Ectodermal cell (in vitro differentiated cells): ENCODE measurements at regions not wholly inside any gene's neighbourhood (a gene's known extent, or its start where the extent isn't known, plus 50 kb on each side); places are given as distances from the start of the nearest gene placed in this dataset.

Experiments used
- H3K27ac ChIP-seq: 2 replicates; pipeline ENCODE4 v1.7.0; 2013; ENCODE audit warnings: mild to moderate bottlenecking, low read depth, low read length; ENCODE audit not compliant: insufficient read depth, poor library complexity, severe bottlenecking
- H3K27me3 ChIP-seq: 2 replicates; pipeline ENCODE4 v1.7.0; 2013; ENCODE audit warnings: mild to moderate bottlenecking, low read length; ENCODE audit not compliant: insufficient read depth, control insufficient read depth, poor library complexity, severe bottlenecking
- H3K36me3 ChIP-seq: one replicate; pipeline ENCODE4 v1.7.0; 2013; ENCODE audit warnings: low read length; ENCODE audit not compliant: control insufficient read depth, insufficient read depth
- H3K4me1 ChIP-seq: one replicate; pipeline ENCODE4 v1.7.0; 2013; ENCODE audit warnings: low read length; ENCODE audit not compliant: control insufficient read depth, insufficient read depth
- H3K4me3 ChIP-seq: 2 replicates; pipeline ENCODE4 v1.7.0; 2013; ENCODE audit warnings: low read depth, low read length, control low read depth; ENCODE audit not compliant: insufficient read depth
- H3K9me3 ChIP-seq: 2 replicates; pipeline ENCODE4 v1.7.0; 2013; ENCODE audit warnings: mild to moderate bottlenecking, low read length, moderate library complexity; ENCODE audit not compliant: control insufficient read depth
- WGBS, 2 experiments: methylation state at CpG; one replicate each; pipeline ENCODE4 v1.1.7; 2013; ENCODE audit warnings: missing lambda C conversion rate in 2 of 2; 5-methylcytosine and 5-hydroxymethylcytosine counted together

DNA sequence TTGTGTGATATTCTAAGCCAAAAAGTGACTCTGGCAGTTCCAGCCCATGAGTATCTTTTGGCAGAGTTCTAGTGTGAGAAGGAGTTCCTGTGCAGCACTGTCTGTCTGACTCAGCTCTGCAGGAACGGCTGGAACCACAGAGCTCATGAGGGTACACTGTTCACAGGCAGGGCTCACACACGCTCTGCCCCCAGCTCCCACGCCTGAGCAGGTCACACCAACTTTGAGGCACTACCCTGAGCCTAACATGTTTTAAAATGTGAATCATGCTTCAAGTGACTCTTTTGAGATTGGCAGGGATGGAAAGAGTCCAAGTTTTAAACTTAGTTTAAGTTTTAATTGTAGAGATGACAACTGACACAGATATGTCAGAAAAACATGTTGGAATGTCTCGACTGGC is 1203.3 kb downstream of the UQCRFS1 start:
- Histone ChIP-seq H3K4me1 (no peaks in the 10 kb centered on the region), H3K27me3 (no peaks in the 10 kb centered on the region), H3K36me3 (no peaks in the 10 kb centered on the region), H3K27ac (no peak overlapping the region), H3K4me3 (no peak overlapping the region), H3K9me3 (no peaks in the 10 kb centered on the region)
- WGBS, 2 experiments = 78 to 80% methylated on average over 4 of the region's 4 CpGs

DNA sequence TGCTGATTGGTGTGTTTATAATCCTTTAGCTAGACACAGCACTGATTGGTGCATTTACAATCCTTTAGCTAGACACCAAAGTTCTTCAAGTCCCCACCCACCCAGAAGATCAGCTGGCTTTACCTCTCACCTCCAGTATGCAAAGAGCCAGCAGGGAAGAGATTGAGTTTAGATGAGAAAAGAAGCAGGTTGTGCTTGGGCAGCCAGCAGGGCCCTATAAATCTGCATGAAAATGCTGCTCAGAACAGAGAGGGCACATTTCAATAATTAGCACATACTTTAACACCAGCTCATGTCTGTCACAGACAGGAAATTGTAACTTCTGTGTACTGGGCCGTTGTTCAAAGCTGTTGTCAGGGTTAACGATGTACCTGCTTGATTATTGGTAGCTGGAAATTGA is 1204.3 kb downstream of the UQCRFS1 start:
- Histone ChIP-seq H3K4me1 (no peaks in the 10 kb centered on the region), H3K4me3 (no peak overlapping the region), H3K27ac (no peak overlapping the region), H3K36me3 (no peaks in the 10 kb centered on the region), H3K27me3 (no peaks in the 10 kb centered on the region), H3K9me3 (no peaks in the 10 kb centered on the region)
- 86 to 89% methylated on average over 2 of the region's 2 CpGs for WGBS, 2 experiments

DNA sequence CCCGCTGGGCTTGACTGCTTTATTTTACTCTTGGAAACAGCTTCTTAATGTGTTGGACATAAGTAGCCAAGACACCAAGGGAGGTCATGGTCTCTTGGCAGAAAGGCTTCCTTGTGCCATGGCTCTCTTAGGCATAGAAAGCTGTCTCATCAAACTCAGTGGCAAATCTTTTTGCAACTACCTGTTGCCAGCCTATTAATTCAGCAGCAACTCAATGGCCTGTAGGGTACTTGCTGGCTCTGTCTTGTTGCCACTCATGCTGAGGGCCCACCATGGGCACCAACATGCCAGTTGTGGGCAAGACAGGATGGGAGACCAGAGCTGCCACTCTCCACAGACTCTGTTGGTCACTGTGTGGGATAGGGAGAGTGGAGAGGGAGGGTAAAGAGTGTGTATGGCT is 1209.4 kb downstream of the UQCRFS1 start:
- WGBS, 2 experiments = 93 to 94% methylated on average over 1 of the region's 1 CpG
- no peaks in the 10 kb centered on the region for H3K4me1 ChIP-seq
- no peak overlapping the region for H3K4me3 ChIP-seq
- no peaks in the 10 kb centered on the region for H3K36me3 ChIP-seq
- no peaks in the 10 kb centered on the region for H3K9me3 ChIP-seq
- H3K27me3 ChIP-seq = no peaks in the 10 kb centered on the region
- no peak overlapping the region for H3K27ac ChIP-seq

DNA sequence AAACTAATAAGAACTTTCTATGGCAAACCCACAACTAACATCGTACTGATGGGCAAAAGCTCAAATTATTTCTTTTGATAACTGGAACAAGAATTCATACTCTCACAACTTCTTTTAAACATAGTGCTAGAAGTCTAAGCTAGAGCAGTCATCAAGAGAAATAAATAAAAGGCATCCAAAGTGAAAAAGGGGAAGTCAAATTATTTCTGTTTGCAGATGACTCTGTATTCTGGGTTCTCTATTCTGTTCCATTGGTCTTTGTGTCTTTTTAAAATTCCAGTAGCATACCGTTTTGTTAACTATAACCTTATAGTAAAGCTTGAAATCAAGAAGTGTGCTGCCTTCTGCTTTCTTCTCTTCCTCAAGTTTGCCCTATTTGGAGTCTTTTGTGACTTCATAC is 1215.9 kb downstream of the UQCRFS1 start:
- Histone ChIP-seq H3K4me3 (no peak overlapping the region), H3K9me3 (no peaks in the 10 kb centered on the region), H3K36me3 (no peaks in the 10 kb centered on the region), H3K27ac (no peak overlapping the region), H3K27me3 (no peaks in the 10 kb centered on the region), H3K4me1 (no peaks in the 10 kb centered on the region)
- 95% methylated on average over 2 of the region's 2 CpGs for WGBS, 2 experiments

DNA sequence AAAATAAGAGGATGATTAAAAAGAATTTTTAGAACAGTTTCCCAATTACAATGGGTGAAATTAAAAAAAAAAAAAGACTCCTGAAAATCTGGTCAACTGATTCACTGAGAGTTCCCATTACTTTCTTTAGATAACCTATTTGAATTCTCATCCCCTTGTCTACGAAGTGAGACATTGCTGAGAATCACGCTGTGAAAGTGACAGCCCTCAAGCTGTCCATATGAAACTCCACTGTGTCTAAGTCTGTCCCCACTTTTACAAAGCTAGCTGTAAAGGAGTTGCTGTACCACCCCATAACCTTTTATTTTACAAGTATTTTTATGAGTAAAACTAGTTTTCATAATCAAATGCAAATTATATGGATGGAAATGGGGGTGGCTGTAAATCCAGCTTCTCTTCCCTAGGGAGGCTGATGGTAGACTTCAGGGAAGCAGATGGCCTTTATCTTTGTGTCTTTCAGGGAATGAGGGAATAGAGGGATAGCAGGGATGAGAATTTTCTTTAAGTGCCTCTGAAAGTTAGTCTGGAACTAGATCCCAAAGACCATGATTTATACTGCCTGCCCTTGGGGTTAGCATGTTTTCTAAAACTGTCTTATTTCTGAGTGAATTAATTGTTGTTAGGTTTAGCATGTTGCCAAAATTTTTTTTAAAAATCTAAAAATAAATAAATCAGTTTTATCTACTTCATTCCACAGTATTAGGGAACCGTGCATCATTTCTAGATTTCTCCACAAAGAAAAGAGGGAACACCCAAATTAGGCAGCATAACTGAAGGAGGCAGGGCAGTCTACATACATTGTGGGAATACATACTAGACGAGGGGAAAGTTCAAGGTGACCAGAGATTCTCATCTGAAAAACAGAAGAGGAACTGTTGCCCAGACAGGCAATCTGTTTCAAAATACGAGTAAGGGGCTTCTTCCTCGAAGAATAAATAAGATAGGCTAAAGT is 1219.1 kb downstream of the UQCRFS1 start:
- no peaks in the 10 kb centered on the region for H3K4me1 ChIP-seq
- H3K27ac ChIP-seq = no peak overlapping the region
- no peaks in the 10 kb centered on the region for H3K9me3 ChIP-seq
- H3K4me3 ChIP-seq = no peak overlapping the region
- WGBS, 2 experiments = 81% methylated on average over 6 of the region's 6 CpGs
- no peaks in the 10 kb centered on the region for H3K27me3 ChIP-seq
- no peaks in the 10 kb centered on the region for H3K36me3 ChIP-seq

DNA sequence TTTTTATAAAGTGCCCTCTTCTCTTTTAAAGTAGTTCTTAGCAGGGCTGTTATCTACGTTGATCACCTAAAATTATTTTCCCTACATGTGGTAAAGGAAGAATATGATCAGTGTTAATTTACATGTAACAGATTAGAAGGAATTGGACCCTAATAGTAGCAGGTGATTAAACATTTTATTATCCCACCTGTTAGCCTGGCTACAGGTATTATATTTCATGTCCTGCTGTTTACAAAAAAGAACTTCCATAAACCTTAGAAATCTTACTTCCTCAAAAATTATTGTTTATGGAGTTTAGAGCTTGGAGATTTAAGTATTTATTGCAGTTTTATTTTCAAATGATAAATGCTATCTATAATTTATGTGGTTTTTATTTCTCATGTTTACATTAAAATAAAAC is 1226.7 kb downstream of the UQCRFS1 start:
- no peaks in the 10 kb centered on the region for H3K36me3 ChIP-seq
- peaks cover 4% of the 10 kb centered on the region for H3K4me1 ChIP-seq
- H3K27ac ChIP-seq = no peak overlapping the region
- H3K4me3 ChIP-seq = no peak overlapping the region
- H3K27me3 ChIP-seq = no peaks in the 10 kb centered on the region
- WGBS, 2 experiments = no CpG with 5 or more reads among the region's 1 CpG
- no peaks in the 10 kb centered on the region for H3K9me3 ChIP-seq

DNA sequence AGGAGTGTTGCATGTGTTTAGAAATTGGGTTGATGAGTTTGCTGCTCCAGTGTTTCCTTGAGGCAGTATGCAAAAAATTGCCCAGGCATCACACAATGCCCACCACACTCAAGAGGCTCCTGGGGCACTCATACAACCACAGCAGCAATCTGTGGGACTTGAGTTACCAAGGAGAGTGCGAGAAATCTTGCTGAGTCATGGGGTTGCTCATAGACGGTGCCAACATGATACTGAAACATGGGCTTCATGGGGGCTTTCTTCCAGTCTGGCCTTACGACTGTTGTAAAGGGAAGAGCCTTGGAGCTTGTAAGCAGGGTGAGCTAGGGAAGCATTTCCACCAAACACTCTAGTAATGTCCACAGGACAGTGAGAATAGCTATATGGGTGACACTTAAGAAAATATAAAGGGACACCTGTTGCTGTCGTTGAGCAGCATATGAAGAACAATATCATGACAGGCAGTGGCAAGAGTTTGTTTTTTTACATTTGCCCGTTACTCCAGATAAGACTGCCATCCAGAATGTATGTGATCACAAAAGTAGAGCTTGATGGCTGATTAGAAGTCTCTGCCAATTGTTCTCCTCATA is 1237.4 kb downstream of the UQCRFS1 start:
- WGBS, 2 experiments = 92 to 93% methylated on average over 5 of the region's 5 CpGs
- H3K36me3 ChIP-seq = no peaks in the 10 kb centered on the region
- peaks cover 13% of the 10 kb centered on the region for H3K4me1 ChIP-seq
- no peaks in the 10 kb centered on the region for H3K9me3 ChIP-seq
- H3K27me3 ChIP-seq = no peaks in the 10 kb centered on the region
- no peak overlapping the region for H3K27ac ChIP-seq
- no peak overlapping the region for H3K4me3 ChIP-seq

DNA sequence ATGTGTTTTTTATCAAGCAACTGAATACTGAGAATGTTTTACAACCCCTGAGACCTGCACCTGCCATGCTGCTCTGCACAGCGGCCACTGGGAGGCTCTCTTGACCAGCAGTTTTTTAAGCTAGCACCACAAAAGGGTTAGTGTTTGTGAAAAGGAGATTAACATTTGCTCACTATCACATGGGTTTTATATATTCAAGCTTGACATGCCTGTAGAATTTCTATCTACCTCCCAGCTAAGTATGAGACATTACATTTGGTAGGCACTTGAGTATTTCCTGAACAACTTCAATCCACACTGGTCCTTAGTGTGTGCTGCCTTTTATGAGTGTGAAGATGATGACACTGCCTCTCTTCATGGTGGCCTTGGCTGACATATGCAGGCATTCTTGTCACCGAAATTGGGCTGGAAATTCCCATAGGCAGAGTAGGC is 1238.9 kb downstream of the UQCRFS1 start:
- no peaks in the 10 kb centered on the region for H3K36me3 ChIP-seq
- peaks cover 13% of the 10 kb centered on the region for H3K4me1 ChIP-seq
- 19 to 24% methylated on average over 2 of the region's 2 CpGs for WGBS, 2 experiments
- no peaks in the 10 kb centered on the region for H3K9me3 ChIP-seq
- H3K4me3 ChIP-seq = no peak overlapping the region
- H3K27ac ChIP-seq = no peak overlapping the region
- H3K27me3 ChIP-seq = no peaks in the 10 kb centered on the region

DNA sequence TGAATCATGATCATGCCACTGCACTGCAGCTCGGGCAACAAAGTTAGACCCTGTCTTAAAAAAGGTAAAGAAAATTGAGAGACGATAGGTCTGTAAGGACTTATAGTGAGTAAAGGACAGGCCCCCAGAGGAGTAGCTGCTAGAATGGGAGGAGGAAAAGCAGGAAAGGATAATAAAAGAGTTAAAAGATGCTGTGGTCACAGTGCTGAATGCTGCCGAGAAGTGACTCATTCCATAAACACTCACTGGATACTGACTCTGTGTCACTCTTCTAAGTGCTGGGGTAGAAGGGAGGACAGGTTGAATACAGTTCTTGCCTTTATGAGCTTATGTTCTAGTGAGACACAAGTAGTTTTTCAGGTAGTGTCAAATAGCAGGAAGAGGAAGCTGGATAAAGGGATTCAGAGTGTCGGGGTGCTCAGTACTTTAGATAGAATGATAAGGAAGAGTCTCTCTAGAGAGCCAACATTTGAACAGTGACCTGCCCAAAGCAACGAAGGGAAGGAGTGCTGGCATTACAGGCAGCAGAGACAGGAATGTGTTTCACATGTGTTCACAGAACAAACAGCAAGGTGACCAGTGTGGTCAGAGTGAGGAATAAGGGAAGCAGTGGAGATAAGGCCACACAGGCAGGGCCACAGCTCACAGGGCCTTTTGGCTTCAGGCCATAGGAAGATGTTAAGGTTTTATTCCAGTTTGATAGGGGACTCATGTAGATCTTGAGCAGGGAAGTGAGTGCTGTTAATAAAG is 1240.5 kb downstream of the UQCRFS1 start:
- 67% methylated on average over 5 of the region's 5 CpGs for WGBS, 2 experiments
- Histone ChIP-seq H3K9me3 (no peaks in the 10 kb centered on the region), H3K4me1 (peaks cover 13% of the 10 kb centered on the region), H3K27me3 (no peaks in the 10 kb centered on the region), H3K4me3 (no peak overlapping the region), H3K27ac (no peak overlapping the region), H3K36me3 (no peaks in the 10 kb centered on the region)

DNA sequence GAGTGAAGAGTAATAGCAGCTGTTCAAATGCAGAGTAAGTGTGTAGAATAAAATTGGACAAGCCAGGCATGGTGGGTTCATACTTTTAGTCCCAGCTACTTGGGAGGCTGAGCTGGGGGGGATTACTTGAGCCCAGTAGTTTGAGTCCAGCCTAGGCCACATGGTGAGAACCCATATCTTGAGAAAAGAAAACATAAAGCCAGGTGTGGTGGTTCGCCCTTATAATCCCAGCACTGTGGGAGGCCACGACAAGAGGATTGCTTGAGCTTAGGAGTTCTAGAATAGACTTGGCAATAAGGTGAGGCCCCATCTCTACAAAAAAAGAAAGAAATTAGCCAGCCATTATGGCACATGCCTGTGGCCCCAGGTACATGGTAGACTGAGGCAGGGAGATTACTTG is 1241.1 kb downstream of the UQCRFS1 start:
- WGBS, 2 experiments = 93 to 100% methylated on average over 2 of the region's 2 CpGs

More for the DNA sequence above, 1241.1 kb downstream of the UQCRFS1 start:
- H3K27me3 ChIP-seq = no peaks in the 10 kb centered on the region
- no peaks in the 10 kb centered on the region for H3K36me3 ChIP-seq
- H3K4me1 ChIP-seq = peaks cover 13% of the 10 kb centered on the region
- H3K27ac ChIP-seq = no peak overlapping the region
- no peak overlapping the region for H3K4me3 ChIP-seq
- no peaks in the 10 kb centered on the region for H3K9me3 ChIP-seq
